Progenitor cell of endocrine pancreas (in vitro differentiated cells): ENCODE measurements at regions not wholly inside any gene's neighbourhood (a gene's known extent, or its start where the extent isn't known, plus 50 kb on each side); places are given as distances from the start of the nearest gene placed in this dataset.

Experiments used
- DNase-seq: peaks from one replicate; pipeline ENCODE4 v3.0.0; 2021; ENCODE audit warnings: low spot score; ENCODE audit not compliant: unreplicated experiment
- H3K27ac Mint-ChIP-seq: 2 replicates; pipeline ENCODE4 v1.8.0; 2021; ENCODE audit warnings: mild to moderate bottlenecking, moderate library complexity, mixed read lengths
- H3K27me3 Mint-ChIP-seq: 2 replicates; pipeline ENCODE4 v1.8.0; 2021; ENCODE audit warnings: mixed read lengths
- H3K36me3 Mint-ChIP-seq: 2 replicates; pipeline ENCODE4 v1.8.0; 2022; ENCODE audit warnings: mixed read lengths; ENCODE audit not compliant: insufficient read depth
- H3K4me1 Mint-ChIP-seq: 2 replicates; pipeline ENCODE4 v1.8.0; 2021; ENCODE audit warnings: low read depth, mixed read lengths
- H3K4me3 Mint-ChIP-seq: 2 replicates; pipeline ENCODE4 v1.8.0; 2021; ENCODE audit warnings: low read depth, mild to moderate bottlenecking, moderate library complexity, mixed read lengths
- H3K9me3 Mint-ChIP-seq: 2 replicates; pipeline ENCODE4 v1.8.0; 2021; ENCODE audit warnings: low read depth, mixed read lengths
- CTCF ChIP-seq: fragments of 200-600 bp; sonication (generic); IDR thresholded peaks from one replicate; pipeline ENCODE4 v1.5.0; 2021; ENCODE audit warnings: antibody characterized with exemption, mild to moderate bottlenecking; ENCODE audit not compliant: unreplicated experiment

- no peak for TF ChIP-seq CTCF
- no peaks in the 10 kb centered on the region for H3K36me3 Mint-ChIP-seq
- H3K27me3 Mint-ChIP-seq, result no peaks in the 10 kb centered on the region
- H3K4me3 Mint-ChIP-seq, result no peak overlapping the region
- no peaks in the 10 kb centered on the region for H3K4me1 Mint-ChIP-seq
- DNase-seq, result no peak
- H3K27ac Mint-ChIP-seq, result no peak overlapping the region
- H3K9me3 Mint-ChIP-seq, result peaks cover 3% of the 10 kb centered on the region
Observed at GRCh38 chr12:59887178-59887577, 291.3 kb downstream of the SLC16A7 start.

GRCh38 chr12:59890896-59891579, 295.2 kb downstream of the SLC16A7 start:
- Mint-ChIP-seq H3K36me3 (no peaks in the 10 kb centered on the region), H3K27ac (no peak overlapping the region), H3K4me3 (no peak overlapping the region), H3K9me3 (peaks cover 3% of the 10 kb centered on the region), H3K4me1 (peaks cover 3% of the 10 kb centered on the region), H3K27me3 (no peaks in the 10 kb centered on the region)
- no peak for DNase-seq
- TF ChIP-seq CTCF, result no peak

GRCh38 chr12:59895166-59895775, 299.4 kb downstream of the SLC16A7 start:
- no peak for TF ChIP-seq CTCF
- Mint-ChIP-seq H3K27me3 (no peaks in the 10 kb centered on the region), H3K4me3 (no peak overlapping the region), H3K9me3 (no peaks in the 10 kb centered on the region), H3K36me3 (no peaks in the 10 kb centered on the region), H3K4me1 (peaks cover 3% of the 10 kb centered on the region), H3K27ac (no peak overlapping the region)
- no peak for DNase-seq

GRCh38 chr12:59904874-59905521, 309.2 kb downstream of the SLC16A7 start:
- Mint-ChIP-seq H3K4me1 (no peaks in the 10 kb centered on the region), H3K27ac (no peak overlapping the region), H3K27me3 (no peaks in the 10 kb centered on the region), H3K9me3 (peaks cover 3% of the 10 kb centered on the region), H3K4me3 (no peak overlapping the region), H3K36me3 (no peaks in the 10 kb centered on the region)
- no peak for TF ChIP-seq CTCF
- DNase-seq, result no peak

GRCh38 chr12:59911516-59911915, 315.7 kb downstream of the SLC16A7 start:
- Mint-ChIP-seq H3K4me1 (no peaks in the 10 kb centered on the region), H3K4me3 (no peak overlapping the region), H3K27ac (peak overlapping the region; percentile 18), H3K27me3 (no peaks in the 10 kb centered on the region), H3K9me3 (peaks cover 4% of the 10 kb centered on the region), H3K36me3 (no peaks in the 10 kb centered on the region)
- DNase-seq, result no peak
- TF ChIP-seq CTCF, result no peak
